Suprapubic skin (tissue), 4 donors: ENCODE measurements at regions not wholly inside any gene's neighbourhood (a gene's known extent, or its start where the extent isn't known, plus 50 kb on each side); places are given as distances from the start of the nearest gene placed in this dataset.

Experiments
- CTCF ChIP-seq, 2 donors: fragments of 200-600 bp in 1 of 2; fragments of 450-650 bp in 1 of 2; sonication (generic) in 1 of 2; IDR thresholded peaks; one replicate each; pipeline ENCODE4 v1.5.1; 2016 to 2019; ENCODE audit warnings: antibody characterized with exemption in 2 of 2, mild to moderate bottlenecking in 1 of 2, moderate library complexity in 1 of 2
- EP300 ChIP-seq: sonication (generic); formaldehyde crosslinking; IDR thresholded peaks from one replicate; pipeline ENCODE4 v1.6.1; 2017; ENCODE audit warnings: antibody characterized with exemption
- POLR2AphosphoS5 ChIP-seq, 3 donors: sonication (generic); formaldehyde crosslinking; IDR thresholded peaks; one replicate each; pipeline ENCODE4 v1.6.1; 2017; ENCODE audit warnings: antibody characterized with exemption in 3 of 3

DNA sequence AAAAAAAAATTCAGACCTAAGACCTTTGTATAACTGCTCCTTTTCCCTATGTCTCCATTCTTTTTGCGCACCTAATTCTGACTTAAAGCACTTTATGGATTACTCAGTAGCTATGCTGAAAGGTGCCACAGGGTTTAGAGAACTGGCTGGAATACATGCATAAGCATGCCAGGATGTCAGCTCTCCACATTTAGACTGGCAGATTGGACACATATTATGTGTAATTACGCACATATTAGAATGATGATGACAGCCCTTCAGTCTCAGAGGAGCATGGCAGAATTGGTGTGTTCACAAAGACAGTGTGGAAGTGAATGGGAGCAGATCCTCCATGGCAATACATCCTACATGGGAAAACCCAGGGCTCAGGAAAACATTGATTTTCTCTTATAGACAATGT, 108.1 kb upstream of the LSAMP start:
- TF ChIP-seq CTCF (IDR thresholded peaks at IDR 0.05) (no peak), EP300 (no peak), POLR2AphosphoS5 (IDR thresholded peaks at IDR 0.05) (no peak)
